Right lobe of liver (tissue), 4 donors: ENCODE measurements at regions not wholly inside any gene's neighbourhood (a gene's known extent, or its start where the extent isn't known, plus 50 kb on each side); places are given as distances from the start of the nearest gene placed in this dataset.

Experiments
- CTCF ChIP-seq, 4 donors: fragments of 200-600 bp in 3 of 4; fragments of 450-650 bp in 1 of 4; IDR thresholded peaks; one replicate each; pipeline versions ENCODE4 v1.5.1 to v1.8.0; 2016 to 2022; ENCODE audit warnings: antibody characterized with exemption in 4 of 4, mild to moderate bottlenecking in 2 of 4
- POLR2A ChIP-seq: fragments of 450-650 bp; IDR thresholded peaks from one replicate; pipeline ENCODE4 v1.6.1; 2017; ENCODE audit warnings: antibody characterized with exemption, mild to moderate bottlenecking
- donor health status: DM: no; HTN: no; CAD: no.
- donor health status: DM: no; HTN: no; CAD: no.
- donor health status: DM: no; HTN: yes; CAD: no.

- TF ChIP-seq CTCF (IDR thresholded peaks at IDR 0.05) (peak; percentile 54 to 68 (median 60)), POLR2A (no peak)
Observed at GRCh38 chr2:211035548-211036185, 479.3 kb downstream of the CPS1 start.
